Peyer's patch (tissue), 4 donors: ENCODE measurements at regions not wholly inside any gene's neighbourhood (a gene's known extent, or its start where the extent isn't known, plus 50 kb on each side); places are given as distances from the start of the nearest gene placed in this dataset.

Source experiments
- DNase-seq, 3 donors: peaks; one replicate each; pipeline ENCODE4 v3.0.0-alpha.2; 2017 to 2019
- H3K27ac ChIP-seq, 4 donors: fragments of 200-600 bp; sonication (generic); one replicate each; pipeline ENCODE4 v1.5.1; 2016 to 2019
- H3K27me3 ChIP-seq, 2 donors: fragments of 200-600 bp; sonication (generic); one replicate each; pipeline ENCODE4 v1.5.1; 2019
- H3K36me3 ChIP-seq, 3 donors: fragments of 200-600 bp; sonication (generic); one replicate each; pipeline ENCODE4 v1.5.1; 2016 to 2019
- H3K4me1 ChIP-seq, 4 donors: fragments of 200-600 bp; sonication (generic); one replicate each; pipeline ENCODE4 v1.5.1; 2016 to 2019
- H3K4me3 ChIP-seq, 4 donors: fragments of 200-600 bp; sonication (generic); 1 replicate in 3 of 4; 2 replicates in 1 of 4; pipeline ENCODE4 v1.5.1; 2016 to 2019; ENCODE audit warnings: mild to moderate bottlenecking in 1 of 4
- H3K9me3 ChIP-seq, 4 donors: fragments of 200-600 bp; sonication (generic); one replicate each; pipeline ENCODE4 v1.5.1; 2016 to 2019; ENCODE audit warnings: mild to moderate bottlenecking in 1 of 4
- POLR2A ChIP-seq, 2 donors: fragments of 450-650 bp; IDR thresholded peaks; one replicate each; pipeline ENCODE4 v1.5.1; 2017; ENCODE audit warnings: antibody characterized with exemption in 2 of 2, mild to moderate bottlenecking in 2 of 2, moderate library complexity in 2 of 2
- TF ChIP-seq, protein P1 (sequence below), 6 experiments: fragments of 450-650 bp in 4 of 6; fragments of 200-600 bp in 2 of 6; sonication (generic) in 1 of 6; IDR thresholded peaks; one replicate each; pipeline ENCODE4 v1.5.1; 2017 to 2019; ENCODE audit warnings: antibody characterized with exemption in 6 of 6, mild to moderate bottlenecking in 3 of 6, moderate library complexity in 1 of 6

DNA sequence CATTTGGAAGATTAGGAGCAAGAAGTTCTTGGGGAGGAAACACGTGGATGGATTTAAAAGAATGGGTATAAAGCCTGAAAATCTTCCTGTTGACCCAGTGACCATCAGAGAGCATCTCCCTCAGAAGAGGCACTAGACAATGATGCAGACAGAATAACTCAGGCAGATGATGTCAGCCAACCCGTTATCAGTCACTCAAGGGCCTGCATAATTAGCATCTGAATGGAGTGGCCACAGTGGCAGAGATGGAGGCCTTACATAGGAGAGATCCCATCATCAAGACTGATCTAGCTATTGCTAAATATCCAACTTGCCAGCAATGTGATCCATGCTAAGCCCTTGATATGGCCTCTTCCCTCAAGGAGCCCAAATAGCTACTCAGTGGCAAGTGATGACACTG, 70.7 kb upstream of the CD82 start:
- Histone ChIP-seq H3K36me3 (no peaks in the 10 kb centered on the region), H3K4me1 (no peaks in the 10 kb centered on the region), H3K27me3 (no peaks in the 10 kb centered on the region), H3K4me3 (no peak overlapping the region), H3K27ac (no peak overlapping the region), H3K9me3 (no peaks in the 10 kb centered on the region)
- DNase-seq = no peak
- no peak for TF ChIP-seq POLR2A (IDR thresholded peaks at IDR 0.05)
- TF ChIP-seq, protein P1, sequence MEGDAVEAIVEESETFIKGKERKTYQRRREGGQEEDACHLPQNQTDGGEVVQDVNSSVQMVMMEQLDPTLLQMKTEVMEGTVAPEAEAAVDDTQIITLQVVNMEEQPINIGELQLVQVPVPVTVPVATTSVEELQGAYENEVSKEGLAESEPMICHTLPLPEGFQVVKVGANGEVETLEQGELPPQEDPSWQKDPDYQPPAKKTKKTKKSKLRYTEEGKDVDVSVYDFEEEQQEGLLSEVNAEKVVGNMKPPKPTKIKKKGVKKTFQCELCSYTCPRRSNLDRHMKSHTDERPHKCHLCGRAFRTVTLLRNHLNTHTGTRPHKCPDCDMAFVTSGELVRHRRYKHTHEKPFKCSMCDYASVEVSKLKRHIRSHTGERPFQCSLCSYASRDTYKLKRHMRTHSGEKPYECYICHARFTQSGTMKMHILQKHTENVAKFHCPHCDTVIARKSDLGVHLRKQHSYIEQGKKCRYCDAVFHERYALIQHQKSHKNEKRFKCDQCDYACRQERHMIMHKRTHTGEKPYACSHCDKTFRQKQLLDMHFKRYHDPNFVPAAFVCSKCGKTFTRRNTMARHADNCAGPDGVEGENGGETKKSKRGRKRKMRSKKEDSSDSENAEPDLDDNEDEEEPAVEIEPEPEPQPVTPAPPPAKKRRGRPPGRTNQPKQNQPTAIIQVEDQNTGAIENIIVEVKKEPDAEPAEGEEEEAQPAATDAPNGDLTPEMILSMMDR (IDR thresholded peaks at IDR 0.05) = no peak

DNA sequence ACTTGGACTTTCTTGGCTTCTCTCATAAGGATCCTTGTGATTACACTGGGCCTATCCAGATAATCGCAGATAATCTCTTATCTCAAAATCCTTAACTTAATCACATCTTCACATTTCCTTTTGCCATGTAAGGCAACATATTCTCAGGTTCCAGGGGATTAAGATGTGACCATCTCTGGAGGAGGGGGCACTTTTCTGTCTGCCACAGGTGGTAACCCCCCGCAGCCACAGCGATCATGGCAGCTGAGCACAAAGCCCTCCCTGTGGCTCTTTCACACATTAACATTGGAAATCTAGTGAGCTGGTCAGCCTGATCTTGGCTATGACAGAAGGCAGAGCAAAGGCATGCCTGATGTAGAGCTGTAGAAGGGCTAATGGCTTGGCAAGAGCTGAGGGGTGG, 69.1 kb upstream of the CD82 start:
- TF ChIP-seq POLR2A (IDR thresholded peaks at IDR 0.05) = no peak
- TF ChIP-seq, protein P1 (IDR thresholded peaks at IDR 0.05) = no peak

DNA sequence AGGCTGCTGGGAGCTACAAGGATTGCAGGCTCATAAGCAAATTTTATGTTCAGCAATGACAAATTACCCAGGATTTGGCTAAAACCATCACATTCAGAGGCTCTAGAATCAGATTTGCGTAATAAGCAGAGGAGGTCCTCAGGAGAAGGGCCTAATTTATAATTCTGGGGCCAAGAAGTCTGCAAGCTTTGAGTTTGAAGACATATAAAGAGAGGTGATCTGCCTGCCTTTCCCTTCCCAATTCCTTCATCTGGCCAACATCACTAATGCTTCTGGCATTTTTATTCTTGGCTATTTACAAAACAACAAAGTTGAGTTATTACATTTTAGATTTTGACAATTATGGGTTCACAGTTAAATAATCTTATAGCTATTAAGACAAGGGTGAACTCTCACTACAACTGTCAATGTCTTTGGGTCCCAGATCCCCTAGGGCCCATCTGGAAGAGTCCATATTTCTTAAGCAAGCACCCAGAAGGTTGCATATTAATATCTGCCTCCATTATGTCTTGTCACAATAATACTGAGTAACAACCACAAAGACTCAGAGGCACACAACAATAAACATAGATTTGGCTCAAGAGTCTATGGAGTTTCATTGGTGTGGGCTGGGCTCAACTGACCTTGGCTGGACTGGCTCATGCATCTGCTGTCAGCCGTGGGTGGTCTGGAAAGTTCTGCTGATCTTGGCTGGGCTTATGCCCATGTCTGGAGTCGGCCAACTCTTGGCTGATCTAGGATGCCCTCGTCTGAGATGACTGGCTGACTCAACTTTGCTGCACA, 67.2 kb upstream of the CD82 start:
- DNase-seq = no peak
- TF ChIP-seq, protein P1 (IDR thresholded peaks at IDR 0.05) = no peak
- TF ChIP-seq POLR2A (IDR thresholded peaks at IDR 0.05) = no peak
- no peaks in the 10 kb centered on the region for H3K4me1 ChIP-seq
- H3K36me3 ChIP-seq = no peaks in the 10 kb centered on the region
- no peak overlapping the region for H3K4me3 ChIP-seq
- H3K27me3 ChIP-seq = no peaks in the 10 kb centered on the region
- no peak overlapping the region for H3K27ac ChIP-seq
- no peaks in the 10 kb centered on the region for H3K9me3 ChIP-seq

More for the DNA sequence above, 69.1 kb upstream of the CD82 start:
- Histone ChIP-seq H3K4me1 (no peaks in the 10 kb centered on the region), H3K4me3 (no peak overlapping the region), H3K27me3 (no peaks in the 10 kb centered on the region), H3K36me3 (no peaks in the 10 kb centered on the region), H3K9me3 (no peaks in the 10 kb centered on the region), H3K27ac (no peak overlapping the region)
- DNase-seq = no peak

DNA sequence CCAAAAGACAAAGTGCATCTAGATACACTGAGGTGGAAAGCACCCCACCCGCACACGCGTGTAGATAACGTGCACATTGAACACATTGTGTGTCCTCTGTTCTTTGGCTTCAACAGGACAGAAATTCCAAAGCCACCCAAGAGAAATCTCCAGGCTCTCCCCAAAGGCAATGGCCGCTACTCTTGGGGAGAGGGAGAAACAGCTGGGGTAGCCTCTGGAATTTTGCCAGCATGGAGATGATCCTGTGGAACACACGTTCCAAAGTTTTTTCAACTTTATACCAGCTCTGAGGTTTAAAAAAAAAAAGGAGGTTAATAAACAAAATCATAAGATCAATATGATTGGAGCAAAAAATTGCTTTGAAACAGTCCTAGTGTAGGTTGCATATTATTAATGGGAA, 63.0 kb upstream of the CD82 start:
- Histone ChIP-seq H3K36me3 (no peaks in the 10 kb centered on the region), H3K4me1 (no peaks in the 10 kb centered on the region), H3K9me3 (no peaks in the 10 kb centered on the region), H3K27ac (no peak overlapping the region), H3K27me3 (no peaks in the 10 kb centered on the region), H3K4me3 (no peak overlapping the region)
- no peak for DNase-seq
- TF ChIP-seq, protein P1 (IDR thresholded peaks at IDR 0.05) = no peak
- no peak for TF ChIP-seq POLR2A (IDR thresholded peaks at IDR 0.05)

DNA sequence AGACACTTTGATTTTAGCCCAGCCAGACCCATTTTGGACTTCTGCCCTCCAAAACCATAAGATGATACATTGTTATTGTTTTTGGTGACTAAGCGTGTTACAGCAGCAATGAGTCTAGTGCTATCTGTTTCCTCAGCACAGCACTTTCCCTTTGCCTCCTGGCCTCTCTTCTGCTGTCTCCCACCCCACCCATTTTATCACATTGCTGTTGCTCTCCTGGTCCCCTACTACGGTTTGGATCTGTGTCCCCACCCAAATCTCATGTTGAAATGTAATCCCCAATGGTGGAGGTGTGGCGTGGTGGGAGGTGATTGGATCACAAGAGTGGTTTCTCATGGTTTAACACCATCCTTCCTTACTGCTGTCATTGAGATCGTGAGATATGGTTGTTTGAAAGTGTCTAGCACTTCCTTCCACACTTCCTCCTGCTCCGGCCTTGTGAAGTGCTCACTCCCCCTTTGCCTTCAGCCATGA, 59.8 kb upstream of the CD82 start:
- no peak overlapping the region for H3K27ac ChIP-seq
- no peaks in the 10 kb centered on the region for H3K4me1 ChIP-seq
- DNase-seq = no peak
- H3K4me3 ChIP-seq = no peak overlapping the region
- no peaks in the 10 kb centered on the region for H3K27me3 ChIP-seq
- no peaks in the 10 kb centered on the region for H3K36me3 ChIP-seq
- TF ChIP-seq POLR2A (IDR thresholded peaks at IDR 0.05) = no peak
- TF ChIP-seq, protein P1 (IDR thresholded peaks at IDR 0.05) = no peak
- no peaks in the 10 kb centered on the region for H3K9me3 ChIP-seq
